ENCODE measurements at regions not wholly inside any gene's neighbourhood (a gene's known extent, or its start where the extent isn't known, plus 50 kb on each side); places are given as distances from the start of the nearest gene placed in this dataset.
"Not testable (repeated sequence)": the region's sequence is repeated elsewhere in the genome, so short reads cannot be mapped to it uniquely, and the experiment has no call there.

GRCh38 chr11:34775417-34775888, 140.7 kb downstream of the APIP start:
- H3K4me3 ChIP-seq (ENCODE audit: low read depth, low read length) = no peak overlapping the region
- no peak for DNase-seq (ENCODE audit: low read depth)
- TF ChIP-seq CTCF (IDR thresholded peaks at IDR 0.05; ENCODE audit: insufficient read depth, low read depth, low read length, missing control alignments) = no peak

GRCh38 chr11:34774604-34775003, 141.6 kb downstream of the APIP start:
- TF ChIP-seq CTCF (IDR thresholded peaks at IDR 0.05; ENCODE audit: insufficient read depth, low read depth, low read length, missing control alignments) = no peak
- DNase-seq (ENCODE audit: low read depth) = no peak

GRCh38 chr11:34773826-34774225, 142.4 kb downstream of the APIP start:
- TF ChIP-seq CTCF (IDR thresholded peaks at IDR 0.05; ENCODE audit: insufficient read depth, low read depth, low read length, missing control alignments) = no peak
- H3K4me3 ChIP-seq (ENCODE audit: low read depth, low read length) = no peak overlapping the region
- DNase-seq (ENCODE audit: low read depth) = no peak

More at GRCh38 chr11:34774604-34775003, 141.6 kb downstream of the APIP start:
- no peak overlapping the region for H3K4me3 ChIP-seq (ENCODE audit: low read depth, low read length)

- no peak overlapping the region for H3K4me3 ChIP-seq (ENCODE audit: low read depth, low read length)
- no peak for TF ChIP-seq CTCF (IDR thresholded peaks at IDR 0.05; ENCODE audit: insufficient read depth, low read depth, low read length, missing control alignments)
- no peak for DNase-seq (ENCODE audit: low read depth)
Observed at GRCh38 chr11:34773211-34773610, 143.0 kb downstream of the APIP start.

- TF ChIP-seq CTCF (IDR thresholded peaks at IDR 0.05; ENCODE audit: insufficient read depth, low read depth, low read length, missing control alignments) = no peak
- H3K4me3 ChIP-seq (ENCODE audit: low read depth, low read length) = no peak overlapping the region
- no peak for DNase-seq (ENCODE audit: low read depth)
Observed at GRCh38 chr11:34770111-34770510, 146.1 kb downstream of the APIP start.

- H3K4me3 ChIP-seq (ENCODE audit: low read depth, low read length) = no peak overlapping the region
- DNase-seq (ENCODE audit: low read depth) = no peak
- no peak for TF ChIP-seq CTCF (IDR thresholded peaks at IDR 0.05; ENCODE audit: insufficient read depth, low read depth, low read length, missing control alignments)
Observed at GRCh38 chr11:34769224-34769623, 147.0 kb downstream of the APIP start.

- not testable (repeated sequence) for H3K4me3 ChIP-seq (ENCODE audit: low read depth, low read length); DNase-seq (ENCODE audit: low read depth)
Observed at GRCh38 chr11:34762625-34763024, 141.7 kb downstream of the EHF start.
